NT2/D1 (cell line): ENCODE measurements at regions not wholly inside any gene's neighbourhood (a gene's known extent, or its start where the extent isn't known, plus 50 kb on each side); places are given as distances from the start of the nearest gene placed in this dataset.

Experiments
- YY1 ChIP-seq: IDR thresholded peaks from 2 replicates; pipeline ENCODE4 v1.6.1; 2011; ENCODE audit not compliant: insufficient read length, insufficient read depth
- ZNF274 ChIP-seq: IDR thresholded peaks from 2 replicates; pipeline ENCODE4 v1.6.1; 2011; ENCODE audit warnings: mild to moderate bottlenecking, low read depth, low read length

DNA sequence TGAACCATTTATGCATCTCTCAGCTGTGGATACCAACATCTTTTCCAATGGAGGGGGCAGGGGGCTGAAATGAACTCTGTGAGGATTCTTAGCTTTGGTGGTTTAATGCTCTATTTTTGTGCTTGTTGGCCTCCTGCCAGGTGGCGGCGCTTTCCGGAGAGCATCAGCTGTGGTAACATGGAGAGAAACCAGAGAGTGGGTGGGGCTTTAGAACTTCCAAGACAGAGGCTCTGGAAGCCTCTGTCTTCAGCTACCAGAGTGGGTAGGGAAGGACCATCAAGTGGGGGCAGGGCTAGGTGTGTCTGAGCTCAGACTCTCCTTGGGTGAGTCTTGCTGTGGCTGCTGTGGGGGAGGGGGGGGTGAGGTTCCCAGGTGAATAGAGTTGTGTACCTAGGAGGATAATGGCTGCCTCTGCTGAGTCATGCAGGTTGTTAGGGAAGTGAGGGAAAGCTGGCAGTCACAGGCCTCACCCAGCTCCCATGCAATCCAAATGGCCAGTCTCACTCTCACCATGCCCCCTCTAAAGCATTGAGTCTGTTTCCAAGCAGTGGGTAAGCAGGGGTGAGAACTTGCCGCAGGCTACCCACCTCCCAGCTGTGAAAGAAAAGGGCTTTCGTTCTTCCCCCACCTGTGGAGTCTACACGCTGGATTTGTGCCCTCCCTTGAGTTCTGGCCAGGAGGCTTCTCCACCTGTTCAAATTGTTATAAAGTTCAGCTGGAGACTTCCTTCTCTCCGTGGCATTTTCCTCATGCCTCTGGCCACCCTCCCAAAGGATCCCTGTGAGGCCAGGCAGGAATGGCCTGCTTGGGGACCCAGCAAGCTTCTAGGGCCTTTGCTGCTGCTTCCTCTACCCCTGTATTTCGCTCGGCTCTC, 527.0 kb downstream of the NEBL start:
- TF ChIP-seq YY1: no peak
- TF ChIP-seq ZNF274: no peak
